GM12878 (cell line): ENCODE measurements at regions not wholly inside any gene's neighbourhood (a gene's known extent, or its start where the extent isn't known, plus 50 kb on each side); places are given as distances from the start of the nearest gene placed in this dataset.

Experiments
- SMC3 ChIP-seq: IDR thresholded peaks from 2 replicates; pipeline ENCODE4 v1.6.1; 2011; ENCODE audit warnings: low read length, improper control_type of control experiment, borderline replicate concordance
- YBX1 ChIP-seq: fragments of 450-650 bp; IDR thresholded peaks from 2 replicates; pipeline ENCODE4 v1.6.1; 2016; ENCODE audit warnings: antibody characterized with exemption
- ZNF207 ChIP-seq: fragments of 450-650 bp; IDR thresholded peaks from 2 replicates; pipeline ENCODE4 v1.6.1; 2014; ENCODE audit warnings: antibody characterized with exemption, mild to moderate bottlenecking, borderline replicate concordance
- TF ChIP-seq, protein P1 (sequence below), 3 experiments: IDR thresholded peaks in 2 of 3; conservative IDR thresholded peaks in 1 of 3; 2 replicates each; pipeline ENCODE4 v1.5.1; 2011; ENCODE audit warnings: low read depth in 3 of 3, low read length in 3 of 3, mild to moderate bottlenecking in 3 of 3, control low read depth in 2 of 3, moderate library complexity in 2 of 3, inconsistent platforms in 1 of 3, mixed read lengths in 1 of 3; ENCODE audit not compliant: control insufficient read depth in 2 of 3, insufficient read depth in 1 of 3; ENCODE audit errors: extremely low read depth in 1 of 3

DNA sequence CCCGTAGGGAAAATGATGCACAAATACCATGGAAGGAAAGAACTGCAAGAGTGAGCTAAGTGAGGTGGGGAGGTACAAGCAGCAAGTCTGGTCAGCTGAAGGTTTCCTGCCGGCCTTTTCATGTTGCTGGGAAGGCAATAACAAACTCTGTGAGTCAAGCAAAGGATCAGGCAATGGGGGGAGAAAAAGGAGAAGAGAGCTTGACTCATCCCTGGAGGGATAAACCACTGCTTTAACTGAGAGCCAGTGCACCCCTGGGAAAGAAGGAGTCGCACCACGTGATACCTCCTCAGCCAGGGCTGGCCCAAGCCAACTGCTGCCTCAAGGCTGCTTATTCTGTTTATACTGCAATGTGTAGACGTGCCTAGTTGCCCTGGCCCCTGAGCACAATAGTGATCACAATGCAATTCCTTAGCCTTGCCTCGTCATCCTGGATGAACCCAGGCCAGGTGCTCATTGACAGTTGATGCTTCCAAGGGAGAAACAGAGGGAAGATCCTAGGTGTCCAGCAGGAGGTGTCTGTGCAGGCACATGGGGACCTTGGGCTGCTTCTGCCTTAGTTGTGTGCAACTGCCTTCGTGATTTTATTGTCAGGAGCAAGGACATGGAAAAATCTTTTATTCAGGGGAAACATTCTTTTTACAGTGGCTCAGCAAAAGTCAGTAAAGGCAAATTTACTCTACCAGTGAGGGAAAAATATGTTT is 203.0 kb upstream of the TUT7 start:
- TF ChIP-seq ZNF207 (no peak), YBX1 (no peak), SMC3 (no peak)
- TF ChIP-seq, protein P1, sequence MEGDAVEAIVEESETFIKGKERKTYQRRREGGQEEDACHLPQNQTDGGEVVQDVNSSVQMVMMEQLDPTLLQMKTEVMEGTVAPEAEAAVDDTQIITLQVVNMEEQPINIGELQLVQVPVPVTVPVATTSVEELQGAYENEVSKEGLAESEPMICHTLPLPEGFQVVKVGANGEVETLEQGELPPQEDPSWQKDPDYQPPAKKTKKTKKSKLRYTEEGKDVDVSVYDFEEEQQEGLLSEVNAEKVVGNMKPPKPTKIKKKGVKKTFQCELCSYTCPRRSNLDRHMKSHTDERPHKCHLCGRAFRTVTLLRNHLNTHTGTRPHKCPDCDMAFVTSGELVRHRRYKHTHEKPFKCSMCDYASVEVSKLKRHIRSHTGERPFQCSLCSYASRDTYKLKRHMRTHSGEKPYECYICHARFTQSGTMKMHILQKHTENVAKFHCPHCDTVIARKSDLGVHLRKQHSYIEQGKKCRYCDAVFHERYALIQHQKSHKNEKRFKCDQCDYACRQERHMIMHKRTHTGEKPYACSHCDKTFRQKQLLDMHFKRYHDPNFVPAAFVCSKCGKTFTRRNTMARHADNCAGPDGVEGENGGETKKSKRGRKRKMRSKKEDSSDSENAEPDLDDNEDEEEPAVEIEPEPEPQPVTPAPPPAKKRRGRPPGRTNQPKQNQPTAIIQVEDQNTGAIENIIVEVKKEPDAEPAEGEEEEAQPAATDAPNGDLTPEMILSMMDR (IDR thresholded peaks at IDR 0.05 in 2 of 3, conservative IDR thresholded peaks at IDR 0.05 in 1 of 3; ENCODE audit: control insufficient read depth in 2 of 3, extremely low read depth in 1 of 3, insufficient read depth in 1 of 3, low read depth in 3 of 3, low read length in 3 of 3) = no peak
